NB4 (cell line): ENCODE measurements at regions not wholly inside any gene's neighbourhood (a gene's known extent, or its start where the extent isn't known, plus 50 kb on each side); places are given as distances from the start of the nearest gene placed in this dataset.

ENCODE experiments used
- MYC ChIP-seq: IDR thresholded peaks from 2 replicates; pipeline ENCODE4 v1.6.1; 2011; ENCODE audit warnings: low read depth, low read length
- POLR2A ChIP-seq: IDR thresholded peaks from 2 replicates; pipeline ENCODE4 v1.6.1; 2011; ENCODE audit warnings: mild to moderate bottlenecking; ENCODE audit not compliant: insufficient read length; ENCODE audit errors: extremely low read depth
- TF ChIP-seq, protein P1 (sequence below): IDR thresholded peaks from one replicate; pipeline ENCODE4 v1.5.1; 2012; ENCODE audit warnings: low read depth, low read length
- TF ChIP-seq, protein P2 (sequence below): IDR thresholded peaks from 2 replicates; pipeline ENCODE4 v1.6.1; 2011; ENCODE audit warnings: low read depth, low read length

DNA sequence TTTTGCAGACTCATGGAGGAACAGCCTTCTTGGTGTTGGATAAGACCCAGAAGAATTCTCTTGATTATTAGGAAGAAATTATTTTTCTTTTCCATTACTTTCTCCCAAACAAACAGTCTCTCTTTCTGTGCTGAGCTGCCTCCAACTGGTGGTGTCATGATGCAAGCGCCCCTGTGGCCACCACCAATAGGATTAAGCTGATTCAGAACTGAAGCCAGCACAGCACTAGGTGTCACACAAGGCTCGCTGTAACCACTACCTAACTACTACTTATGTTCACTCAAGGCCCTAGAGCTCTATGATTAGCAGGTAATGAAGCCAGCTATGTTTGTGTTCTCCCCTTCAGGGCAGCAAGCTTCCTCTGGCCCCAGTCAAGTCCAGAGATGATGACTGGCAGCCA, 123.4 kb downstream of the HTR1B start:
- TF ChIP-seq, protein P1, sequence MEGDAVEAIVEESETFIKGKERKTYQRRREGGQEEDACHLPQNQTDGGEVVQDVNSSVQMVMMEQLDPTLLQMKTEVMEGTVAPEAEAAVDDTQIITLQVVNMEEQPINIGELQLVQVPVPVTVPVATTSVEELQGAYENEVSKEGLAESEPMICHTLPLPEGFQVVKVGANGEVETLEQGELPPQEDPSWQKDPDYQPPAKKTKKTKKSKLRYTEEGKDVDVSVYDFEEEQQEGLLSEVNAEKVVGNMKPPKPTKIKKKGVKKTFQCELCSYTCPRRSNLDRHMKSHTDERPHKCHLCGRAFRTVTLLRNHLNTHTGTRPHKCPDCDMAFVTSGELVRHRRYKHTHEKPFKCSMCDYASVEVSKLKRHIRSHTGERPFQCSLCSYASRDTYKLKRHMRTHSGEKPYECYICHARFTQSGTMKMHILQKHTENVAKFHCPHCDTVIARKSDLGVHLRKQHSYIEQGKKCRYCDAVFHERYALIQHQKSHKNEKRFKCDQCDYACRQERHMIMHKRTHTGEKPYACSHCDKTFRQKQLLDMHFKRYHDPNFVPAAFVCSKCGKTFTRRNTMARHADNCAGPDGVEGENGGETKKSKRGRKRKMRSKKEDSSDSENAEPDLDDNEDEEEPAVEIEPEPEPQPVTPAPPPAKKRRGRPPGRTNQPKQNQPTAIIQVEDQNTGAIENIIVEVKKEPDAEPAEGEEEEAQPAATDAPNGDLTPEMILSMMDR, result no peak
- no peak for TF ChIP-seq POLR2A
- no peak for TF ChIP-seq MYC
- TF ChIP-seq, protein P2, sequence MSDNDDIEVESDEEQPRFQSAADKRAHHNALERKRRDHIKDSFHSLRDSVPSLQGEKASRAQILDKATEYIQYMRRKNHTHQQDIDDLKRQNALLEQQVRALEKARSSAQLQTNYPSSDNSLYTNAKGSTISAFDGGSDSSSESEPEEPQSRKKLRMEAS, result no peak
